GM12874 (cell line): ENCODE measurements at regions not wholly inside any gene's neighbourhood (a gene's known extent, or its start where the extent isn't known, plus 50 kb on each side); places are given as distances from the start of the nearest gene placed in this dataset.

Experiments used
- TF ChIP-seq, protein P1 (sequence below): IDR thresholded peaks from 2 replicates; pipeline ENCODE4 v1.5.1; 2011; ENCODE audit warnings: low read depth, mild to moderate bottlenecking, control low read depth, low read length, moderate library complexity; ENCODE audit not compliant: insufficient read depth

GRCh38 chr1:4411862-4412261 lies 242.5 kb upstream of the AJAP1 start:
- TF ChIP-seq, protein P1, sequence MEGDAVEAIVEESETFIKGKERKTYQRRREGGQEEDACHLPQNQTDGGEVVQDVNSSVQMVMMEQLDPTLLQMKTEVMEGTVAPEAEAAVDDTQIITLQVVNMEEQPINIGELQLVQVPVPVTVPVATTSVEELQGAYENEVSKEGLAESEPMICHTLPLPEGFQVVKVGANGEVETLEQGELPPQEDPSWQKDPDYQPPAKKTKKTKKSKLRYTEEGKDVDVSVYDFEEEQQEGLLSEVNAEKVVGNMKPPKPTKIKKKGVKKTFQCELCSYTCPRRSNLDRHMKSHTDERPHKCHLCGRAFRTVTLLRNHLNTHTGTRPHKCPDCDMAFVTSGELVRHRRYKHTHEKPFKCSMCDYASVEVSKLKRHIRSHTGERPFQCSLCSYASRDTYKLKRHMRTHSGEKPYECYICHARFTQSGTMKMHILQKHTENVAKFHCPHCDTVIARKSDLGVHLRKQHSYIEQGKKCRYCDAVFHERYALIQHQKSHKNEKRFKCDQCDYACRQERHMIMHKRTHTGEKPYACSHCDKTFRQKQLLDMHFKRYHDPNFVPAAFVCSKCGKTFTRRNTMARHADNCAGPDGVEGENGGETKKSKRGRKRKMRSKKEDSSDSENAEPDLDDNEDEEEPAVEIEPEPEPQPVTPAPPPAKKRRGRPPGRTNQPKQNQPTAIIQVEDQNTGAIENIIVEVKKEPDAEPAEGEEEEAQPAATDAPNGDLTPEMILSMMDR = no peak

DNA sequence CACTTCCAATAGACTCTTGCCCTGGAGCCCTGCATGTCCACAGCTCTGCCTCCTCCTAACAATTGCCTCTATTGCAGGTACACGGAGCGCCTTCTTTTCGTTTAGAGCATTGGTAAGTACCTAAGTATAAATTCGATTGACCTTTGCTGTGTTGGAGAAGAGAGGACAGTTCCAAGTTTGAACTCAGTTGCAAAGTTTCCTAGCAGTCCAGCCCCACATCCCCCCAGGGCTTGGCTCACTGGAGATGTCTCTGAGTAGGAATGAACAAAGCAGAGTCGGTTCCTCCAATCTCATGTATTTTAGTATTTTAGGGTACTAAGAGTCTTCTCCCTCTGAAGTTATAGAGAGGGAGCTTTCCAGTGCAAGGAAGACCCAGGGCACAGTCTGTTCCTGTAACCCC lies 238.9 kb upstream of the AJAP1 start:
- TF ChIP-seq, protein P1 = no peak

GRCh38 chr1:4416189-4416588 lies 238.2 kb upstream of the AJAP1 start:
- TF ChIP-seq, protein P1 = no peak

GRCh38 chr1:4418021-4418420 lies 236.4 kb upstream of the AJAP1 start:
- TF ChIP-seq, protein P1 = no peak

GRCh38 chr1:4421986-4422385 lies 232.4 kb upstream of the AJAP1 start:
- TF ChIP-seq, protein P1 = no peak

GRCh38 chr1:4422504-4423289 lies 231.7 kb upstream of the AJAP1 start:
- TF ChIP-seq, protein P1 = no peak

- TF ChIP-seq, protein P1 = no peak
Observed at GRCh38 chr1:4424254-4424653, 230.2 kb upstream of the AJAP1 start.

DNA sequence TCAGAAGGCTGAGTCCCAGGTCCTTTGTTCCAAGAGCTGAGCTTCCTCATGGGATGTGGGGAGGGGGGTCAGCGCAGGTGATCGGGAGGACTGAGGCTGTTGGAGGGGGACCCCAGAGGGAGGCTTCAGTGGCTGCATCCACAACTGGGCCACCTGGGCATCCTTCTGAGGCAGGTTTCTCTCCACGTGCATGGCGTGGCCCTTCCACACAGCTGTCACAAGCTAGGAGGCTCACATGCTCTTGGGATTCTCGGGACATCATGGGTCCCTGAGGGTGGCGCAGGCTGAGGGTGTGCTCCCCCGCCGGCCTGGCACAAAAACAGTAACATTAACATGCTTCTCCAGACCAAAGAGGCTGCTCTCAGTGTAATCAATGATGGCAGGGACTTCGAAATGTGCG lies 229.6 kb upstream of the AJAP1 start:
- TF ChIP-seq, protein P1 = no peak
